B cell (primary cell): ENCODE measurements at regions not wholly inside any gene's neighbourhood (a gene's known extent, or its start where the extent isn't known, plus 50 kb on each side); places are given as distances from the start of the nearest gene placed in this dataset.

Source experiments
- ATAC-seq: fragments of 200-7000 bp; cut with Tn5 transposase; one replicate; pipeline ENCODE4 v1.10.0; 2021; ENCODE audit warnings: low read depth, mild to moderate bottlenecking, moderate number of reproducible peaks, moderate library complexity
- CTCF ChIA-PET: fragments of 350-600 bp; sonication (Branson Sonifier 250); formaldehyde crosslinking; loops from one replicate; lab custom pipeline; 2021; ENCODE audit warnings: antibody characterized with exemption, inconsistent platforms; lab: Charles Lee
- POLR2A ChIA-PET: fragments of 350-600 bp; sonication (Branson Sonifier 250); formaldehyde crosslinking; loops from one replicate; lab custom pipeline; 2021; ENCODE audit warnings: antibody characterized with exemption; lab: Charles Lee
- DNase-seq: peaks from one replicate; pipeline ENCODE4 v3.0.0; 2013
- H2AFZ ChIP-seq: 2 replicates; pipeline ENCODE4 v1.6.1; 2012; ENCODE audit warnings: mild to moderate bottlenecking, low read depth, low read length; ENCODE audit not compliant: insufficient read depth, poor library complexity, severe bottlenecking
- H3K27ac ChIP-seq, 2 donors: 1 replicate in 1 of 2; 2 replicates in 1 of 2; pipeline ENCODE4 v1.5.1; 2012 to 2013; ENCODE audit warnings: low read length in 2 of 2, mild to moderate bottlenecking in 2 of 2, moderate library complexity in 1 of 2
- H3K27me3 ChIP-seq, 4 experiments: fragments of 200-600 bp in 1 of 4; sonication (generic) in 1 of 4; replicated peaks in 1 of 4; 1 replicate in 2 of 4; 2 replicates in 2 of 4; pipeline versions ENCODE4 v1.6.1 to v1.7.0; 2013 to 2016; ENCODE audit warnings: low read length in 3 of 4, mild to moderate bottlenecking in 2 of 4, mixed read lengths in 1 of 4, moderate library complexity in 1 of 4; ENCODE audit not compliant: insufficient read depth in 4 of 4, control insufficient read depth in 3 of 4; ENCODE audit errors: control extremely low read depth in 1 of 4
- H3K36me3 ChIP-seq, 2 experiments: replicated peaks in 1 of 2; 1 replicate in 1 of 2; 2 replicates in 1 of 2; pipeline versions ENCODE4 v1.6.1 to v1.7.1; 2013; ENCODE audit warnings: low read length in 1 of 2; ENCODE audit not compliant: insufficient read depth in 2 of 2, control insufficient read depth in 1 of 2; ENCODE audit errors: control extremely low read depth in 1 of 2, extremely low read depth in 1 of 2
- H3K4me1 ChIP-seq, 2 donors: fragments of 200-600 bp in 1 of 2; sonication (generic) in 1 of 2; 1 replicate in 1 of 2; 2 replicates in 1 of 2; pipeline versions ENCODE4 v1.5.1 to v1.6.1; 2013 to 2017; ENCODE audit warnings: low read length in 2 of 2; ENCODE audit not compliant: control insufficient read depth in 2 of 2, insufficient read depth in 2 of 2
- H3K4me2 ChIP-seq: replicated peaks from 2 replicates; pipeline ENCODE3; 2012; ENCODE audit warnings: mild to moderate bottlenecking, low read depth, low read length; ENCODE audit not compliant: poor library complexity, severe bottlenecking
- H3K4me3 ChIP-seq, 5 experiments: fragments of 200-600 bp in 1 of 5; sonication (generic) in 1 of 5; 1 replicate in 3 of 5; 2 replicates in 2 of 5; pipeline versions ENCODE4 v1.5.1 to v1.7.0; 2011 to 2016; ENCODE audit warnings: low read length in 4 of 5, mild to moderate bottlenecking in 4 of 5, low read depth in 2 of 5, control low read depth in 1 of 5, moderate library complexity in 1 of 5; ENCODE audit not compliant: insufficient read depth in 1 of 5; ENCODE audit errors: control extremely low read depth in 1 of 5, extremely low read depth in 1 of 5
- H3K79me2 ChIP-seq: fragments of 200-600 bp; sonication (generic); one replicate; pipeline ENCODE4 v1.6.0; 2016; ENCODE audit warnings: low read length; ENCODE audit not compliant: control insufficient read depth, insufficient read depth
- H3K9ac ChIP-seq: fragments of 200-600 bp; sonication (generic); 2 replicates; pipeline ENCODE4 v1.6.1; 2017; ENCODE audit warnings: mild to moderate bottlenecking, low read length, moderate library complexity
- H3K9me3 ChIP-seq, 3 donors: one replicate each; pipeline versions ENCODE4 v1.6.1 to v1.7.1; 2013; ENCODE audit warnings: low read length in 2 of 3; ENCODE audit not compliant: control insufficient read depth in 2 of 3, insufficient read depth in 1 of 3; ENCODE audit errors: control extremely low read depth in 1 of 3
- H4K20me1 ChIP-seq: 2 replicates; pipeline ENCODE4 v1.6.0; 2012; ENCODE audit warnings: mild to moderate bottlenecking, low read length; ENCODE audit not compliant: insufficient read depth, control insufficient read depth, poor library complexity, severe bottlenecking
- H3K27ac Mint-ChIP-seq: one replicate; pipeline ENCODE4 v1.8.0; 2021; ENCODE audit warnings: mixed read lengths
- H3K27me3 Mint-ChIP-seq: one replicate; pipeline ENCODE4 v1.8.0; 2021; ENCODE audit warnings: mixed read lengths
- H3K4me1 Mint-ChIP-seq: one replicate; pipeline ENCODE4 v1.8.0; 2021; ENCODE audit warnings: mixed read lengths
- H3K4me3 Mint-ChIP-seq: one replicate; pipeline ENCODE4 v1.8.0; 2021; ENCODE audit warnings: mixed read lengths
- H3K9me3 Mint-ChIP-seq: one replicate; pipeline ENCODE4 v1.8.0; 2022; ENCODE audit warnings: mixed read lengths; ENCODE audit not compliant: insufficient read depth
- CTCF ChIP-seq: fragments of 200-600 bp; IDR thresholded peaks from one replicate; pipeline ENCODE4 v1.8.0; 2022; ENCODE audit warnings: antibody characterized with exemption, mild to moderate bottlenecking
- EZH2 ChIP-seq: IDR thresholded peaks from 2 replicates; pipeline ENCODE4 v1.6.1; 2012; ENCODE audit warnings: borderline replicate concordance, low read depth, mild to moderate bottlenecking, moderate library complexity, low read length; ENCODE audit not compliant: insufficient read depth, poor library complexity, severe bottlenecking
- WGBS: methylation state at CpG from one replicate; pipeline ENCODE4 v1.1.5; 2013; ENCODE audit warnings: missing lambda C conversion rate; ENCODE audit not compliant: insufficient coverage; 5-methylcytosine and 5-hydroxymethylcytosine counted together
- intact Hi-C: fragments of 100-400 bp; cut with micrococcal nuclease; formaldehyde crosslinking; loops from one replicate; pipeline ENCODE4 v1.10.0; 2022

- no peak overlapping the region for H3K4me3 Mint-ChIP-seq
Measured at GRCh38 chr9:2560180-2560579, 61.4 kb upstream of the VLDLR start.

GRCh38 chr9:2565676-2566340 lies 55.8 kb upstream of the VLDLR start:
- H3K4me3 Mint-ChIP-seq = no peak overlapping the region
- H2AFZ ChIP-seq = no peak overlapping the region
- H3K27me3 ChIP-seq = peaks cover 0 to 3% (median 0%) of the 10 kb centered on the region in 4 experiments
- no peaks in the 10 kb centered on the region for H3K4me1 ChIP-seq
- H3K27ac Mint-ChIP-seq = no peak overlapping the region
- no peaks in the 10 kb centered on the region for H3K9me3 ChIP-seq
- no peaks in the 10 kb centered on the region for H3K79me2 ChIP-seq
- CTCF ChIA-PET = no interaction called here
- H3K4me3 ChIP-seq = no peak overlapping the region
- intact Hi-C loops = no loop called here
- POLR2A ChIA-PET = no interaction called here
- ATAC-seq (no peak), DNase-seq (no peak)
- WGBS = no CpG with 5 or more reads among the region's 6 CpGs
- H4K20me1 ChIP-seq = no peaks in the 10 kb centered on the region
- no peak overlapping the region for H3K4me2 ChIP-seq
- H3K36me3 ChIP-seq = no peaks in the 10 kb centered on the region
- H3K9ac ChIP-seq = no peak overlapping the region
- H3K9me3 Mint-ChIP-seq = no peaks in the 10 kb centered on the region
- no peaks in the 10 kb centered on the region for H3K27me3 Mint-ChIP-seq
- H3K27ac ChIP-seq = no peak overlapping the region
- TF ChIP-seq EZH2 = no peak
- no peak for TF ChIP-seq CTCF
- H3K4me1 Mint-ChIP-seq = no peaks in the 10 kb centered on the region

More at GRCh38 chr9:2560180-2560579, 61.4 kb upstream of the VLDLR start:
- TF ChIP-seq EZH2 (no peak), CTCF (no peak)
- peaks cover 0 to 4% (median 0%) of the 10 kb centered on the region in 3 donors for H3K9me3 ChIP-seq
- no peak overlapping the region for H2AFZ ChIP-seq
- H3K9ac ChIP-seq = no peak overlapping the region
- H3K9me3 Mint-ChIP-seq = peaks cover 2% of the 10 kb centered on the region
- no peaks in the 10 kb centered on the region for H3K79me2 ChIP-seq
- POLR2A ChIA-PET = no interaction called here
- CTCF ChIA-PET = no interaction called here
- no peak overlapping the region for H3K4me2 ChIP-seq
- no peak overlapping the region for H3K4me3 ChIP-seq
- no peak overlapping the region for H3K27ac Mint-ChIP-seq
- ATAC-seq (no peak), DNase-seq (no peak)
- no peaks in the 10 kb centered on the region for H3K27me3 ChIP-seq
- no peak overlapping the region for H3K27ac ChIP-seq
- no peaks in the 10 kb centered on the region for H3K4me1 ChIP-seq
- H3K27me3 Mint-ChIP-seq = peaks cover 6% of the 10 kb centered on the region
- no peaks in the 10 kb centered on the region for H3K36me3 ChIP-seq
- no peaks in the 10 kb centered on the region for H4K20me1 ChIP-seq
- intact Hi-C loops = no loop called here
- H3K4me1 Mint-ChIP-seq = no peaks in the 10 kb centered on the region
